ENCODE measurements at regions not wholly inside any gene's neighbourhood (a gene's known extent, or its start where the extent isn't known, plus 50 kb on each side); places are given as distances from the start of the nearest gene placed in this dataset.

GRCh38 chr1:88274431-88274830 lies 409.6 kb upstream of the PKN2 start:
- Histone ChIP-seq H3K4me1 (no peaks in the 10 kb centered on the region), H3K36me3 (no peaks in the 10 kb centered on the region), H3K9me3 (peaks cover 0 to 7% (median under 1%) of the 10 kb centered on the region in 8 donors), H3K4me3 (no peak overlapping the region), H3K27me3 (replicated peaks in 1 of 7) (no peaks in the 10 kb centered on the region), H3K27ac (no peak overlapping the region)
- DNase-seq: no peak
- TF ChIP-seq POLR2A (IDR thresholded peaks at IDR 0.05) (no peak), CTCF (IDR thresholded peaks at IDR 0.05 in 8 of 11, conservative IDR thresholded peaks at IDR 0.05 in 3 of 11) (no peak), POLR2AphosphoS5 (IDR thresholded peaks at IDR 0.05) (no peak)
- intact Hi-C loops (cut with DNase I; ENCODE audit: low total_unique reads): no loop called here
- 92 to 98% (median 95%) methylated on average over 1 of the region's 1 CpG for WGBS, 5 donors

GRCh38 chr1:88275259-88275862 lies 408.7 kb upstream of the PKN2 start:
- no peaks in the 10 kb centered on the region for H3K27me3 ChIP-seq (replicated peaks in 1 of 7)
- DNase-seq: no peak
- TF ChIP-seq POLR2AphosphoS5 (IDR thresholded peaks at IDR 0.05) (no peak), CTCF (IDR thresholded peaks at IDR 0.05 in 8 of 11, conservative IDR thresholded peaks at IDR 0.05 in 3 of 11) (no peak), POLR2A (IDR thresholded peaks at IDR 0.05) (no peak)
- intact Hi-C loops (cut with DNase I; ENCODE audit: low total_unique reads): no loop called here
- peaks cover 0 to 10% (median 2%) of the 10 kb centered on the region in 8 donors for H3K9me3 ChIP-seq
- H3K27ac ChIP-seq: no peak overlapping the region
- no peaks in the 10 kb centered on the region for H3K36me3 ChIP-seq
- H3K4me3 ChIP-seq: no peak overlapping the region
- 89 to 96% (median 89%) methylated on average over 3 of the region's 3 CpGs for WGBS, 5 donors
- H3K4me1 ChIP-seq: no peaks in the 10 kb centered on the region

GRCh38 chr1:88276163-88276562 lies 407.9 kb upstream of the PKN2 start:
- Histone ChIP-seq H3K27me3 (replicated peaks in 1 of 7) (no peaks in the 10 kb centered on the region), H3K27ac (no peak overlapping the region), H3K36me3 (no peaks in the 10 kb centered on the region), H3K4me1 (no peaks in the 10 kb centered on the region), H3K9me3 (peaks cover 0 to 10% (median 2%) of the 10 kb centered on the region in 8 donors), H3K4me3 (no peak overlapping the region)
- no peak for DNase-seq
- WGBS, 5 donors: 13 to 30% (median 16%) methylated on average over 4 of the region's 4 CpGs
- TF ChIP-seq POLR2AphosphoS5 (IDR thresholded peaks at IDR 0.05): no peak
- no peak for TF ChIP-seq CTCF (IDR thresholded peaks at IDR 0.05 in 8 of 11, conservative IDR thresholded peaks at IDR 0.05 in 3 of 11)
- TF ChIP-seq POLR2A (IDR thresholded peaks at IDR 0.05): no peak
- intact Hi-C loops (cut with DNase I; ENCODE audit: low total_unique reads): no loop called here

GRCh38 chr1:88284066-88284465 lies 400.0 kb upstream of the PKN2 start:
- no peak overlapping the region for H3K4me3 ChIP-seq
- no peak for TF ChIP-seq CTCF (IDR thresholded peaks at IDR 0.05 in 8 of 11, conservative IDR thresholded peaks at IDR 0.05 in 3 of 11)
- TF ChIP-seq POLR2A (IDR thresholded peaks at IDR 0.05): no peak
- TF ChIP-seq POLR2AphosphoS5 (IDR thresholded peaks at IDR 0.05): no peak
- no peak overlapping the region for H3K27ac ChIP-seq
- peaks cover 0 to 8% (median 2%) of the 10 kb centered on the region in 8 donors for H3K9me3 ChIP-seq
- intact Hi-C loops (cut with DNase I; ENCODE audit: low total_unique reads): no loop called here
- H3K36me3 ChIP-seq: no peaks in the 10 kb centered on the region
- WGBS, 5 donors: 82 to 91% (median 85%) methylated on average over 2 of the region's 2 CpGs
- H3K27me3 ChIP-seq (replicated peaks in 1 of 7): no peaks in the 10 kb centered on the region
- no peak for DNase-seq
- H3K4me1 ChIP-seq: no peaks in the 10 kb centered on the region
